H9 (cell line): ENCODE measurements at regions not wholly inside any gene's neighbourhood (a gene's known extent, or its start where the extent isn't known, plus 50 kb on each side); places are given as distances from the start of the nearest gene placed in this dataset.

Experiments used
- DNase-seq: peaks from one replicate; pipeline ENCODE4 v3.0.0-alpha.2; 2017
- H2AFZ ChIP-seq: one replicate; pipeline ENCODE4 v1.6.1; 2013; ENCODE audit warnings: mild to moderate bottlenecking, low read length, control low read depth, moderate library complexity
- H2AK5ac ChIP-seq: 2 replicates; pipeline ENCODE4 v1.6.1; 2013; ENCODE audit warnings: low read length, control low read depth, mixed read lengths; ENCODE audit not compliant: insufficient read length
- H2BK120ac ChIP-seq: one replicate; pipeline ENCODE4 v1.6.1; 2013; ENCODE audit warnings: low read depth, mild to moderate bottlenecking, low read length, control low read depth, inconsistent platforms; ENCODE audit not compliant: poor library complexity, severe bottlenecking
- H2BK12ac ChIP-seq: 2 replicates; pipeline ENCODE4 v1.6.1; 2013; ENCODE audit warnings: low read length, control low read depth, mixed read lengths, low read depth; ENCODE audit not compliant: insufficient read length
- H2BK15ac ChIP-seq: 2 replicates; pipeline ENCODE4 v1.6.1; 2013; ENCODE audit warnings: low read depth, low read length, control low read depth
- H2BK20ac ChIP-seq: one replicate; pipeline ENCODE4 v1.6.1; 2013; ENCODE audit warnings: low read depth, mild to moderate bottlenecking, low read length, control low read depth, inconsistent platforms; ENCODE audit not compliant: poor library complexity, severe bottlenecking
- H2BK5ac ChIP-seq: 2 replicates; pipeline ENCODE4 v1.6.1; 2013; ENCODE audit warnings: low read length, control low read depth, mixed read lengths; ENCODE audit not compliant: insufficient read length
- H3K14ac ChIP-seq: 2 replicates; pipeline ENCODE4 v1.6.1; 2013; ENCODE audit warnings: low read length, control low read depth; ENCODE audit not compliant: insufficient read depth
- H3K18ac ChIP-seq: 2 replicates; pipeline ENCODE4 v1.6.1; 2013; ENCODE audit warnings: low read depth, mild to moderate bottlenecking, mixed read lengths, low read length, control low read depth; ENCODE audit not compliant: insufficient read length
- H3K23ac ChIP-seq: 2 replicates; pipeline ENCODE4 v1.6.1; 2013; ENCODE audit warnings: low read length, control low read depth, mixed read lengths, low read depth; ENCODE audit not compliant: insufficient read length
- H3K23me2 ChIP-seq: 2 replicates; pipeline ENCODE4 v1.6.1; 2013; ENCODE audit warnings: low read depth, mild to moderate bottlenecking, mixed read lengths, low read length, control low read depth; ENCODE audit not compliant: insufficient read length, poor library complexity, severe bottlenecking
- H3K27ac ChIP-seq: 2 replicates; pipeline ENCODE4 v1.5.1; 2013; ENCODE audit warnings: low read length, control low read depth, mixed read lengths, low read depth; ENCODE audit not compliant: insufficient read length
- H3K27me3 ChIP-seq: 2 replicates; pipeline ENCODE4 v1.6.1; 2013; ENCODE audit warnings: low read length, control low read depth, inconsistent platforms; ENCODE audit not compliant: insufficient read depth
- H3K4ac ChIP-seq: 2 replicates; pipeline ENCODE4 v1.6.1; 2013; ENCODE audit warnings: low read depth, mild to moderate bottlenecking, control low read depth, inconsistent platforms, low read length, moderate library complexity
- H3K4me1 ChIP-seq: 2 replicates; pipeline ENCODE4 v1.6.1; 2013; ENCODE audit warnings: low read length, control low read depth, inconsistent platforms; ENCODE audit not compliant: insufficient read depth
- H3K4me2 ChIP-seq: 2 replicates; pipeline ENCODE4 v1.6.1; 2013; ENCODE audit warnings: low read length, control low read depth, mixed read lengths; ENCODE audit not compliant: insufficient read length, insufficient read depth
- H3K56ac ChIP-seq: 2 replicates; pipeline ENCODE4 v1.6.1; 2013; ENCODE audit warnings: low read depth, mild to moderate bottlenecking, mixed read lengths, low read length, control low read depth; ENCODE audit not compliant: insufficient read length
- H3K79me1 ChIP-seq: 2 replicates; pipeline ENCODE4 v1.6.1; 2013; ENCODE audit warnings: low read depth, mild to moderate bottlenecking, moderate library complexity, low read length, control low read depth, inconsistent platforms; ENCODE audit not compliant: insufficient read depth, poor library complexity, severe bottlenecking
- H3K79me2 ChIP-seq: 2 replicates; pipeline ENCODE4 v1.6.1; 2013; ENCODE audit warnings: low read length, control low read depth, inconsistent platforms; ENCODE audit not compliant: insufficient read depth
- H3K9ac ChIP-seq: 2 replicates; pipeline ENCODE4 v1.6.1; 2013; ENCODE audit warnings: low read length, control low read depth, mixed read lengths; ENCODE audit not compliant: insufficient read length; ENCODE audit errors: extremely low read depth
- H3K9me3 ChIP-seq: one replicate; pipeline ENCODE4 v1.6.1; 2013; ENCODE audit warnings: low read depth, low read length, inconsistent platforms; ENCODE audit not compliant: control insufficient read depth
- H3T11ph ChIP-seq: one replicate; pipeline ENCODE4 v1.6.1; 2013; ENCODE audit warnings: mild to moderate bottlenecking, low read length, control low read depth, inconsistent platforms
- H4K20me1 ChIP-seq: one replicate; pipeline ENCODE4 v1.6.1; 2013; ENCODE audit not compliant: control insufficient read depth, insufficient read length, insufficient read depth
- H4K5ac ChIP-seq: 2 replicates; pipeline ENCODE4 v1.6.1; 2013; ENCODE audit warnings: low read depth, mild to moderate bottlenecking, mixed read lengths, low read length, control low read depth; ENCODE audit not compliant: insufficient read length
- H4K8ac ChIP-seq: replicated peaks from 2 replicates; pipeline ENCODE4 v1.6.1; 2013; ENCODE audit warnings: low read length, control low read depth, mixed read lengths, low read depth; ENCODE audit not compliant: insufficient read length
- H4K91ac ChIP-seq: 2 replicates; pipeline ENCODE4 v1.6.1; 2013; ENCODE audit warnings: low read depth, mild to moderate bottlenecking, moderate library complexity, mixed read lengths, low read length, control low read depth; ENCODE audit not compliant: insufficient read length
- H3K27ac Mint-ChIP-seq, 3 experiments: 2 replicates in 2 of 3; 3 replicates in 1 of 3; pipeline ENCODE4 v1.8.0; 2020 to 2021; ENCODE audit warnings: mixed read lengths in 3 of 3, mild to moderate bottlenecking in 1 of 3, moderate library complexity in 1 of 3
- H3K27me3 Mint-ChIP-seq: 2 replicates; pipeline ENCODE4 v1.8.0; 2021; ENCODE audit warnings: low read depth, mild to moderate bottlenecking, moderate library complexity, mixed read lengths
- H3K36me3 Mint-ChIP-seq, 3 experiments: 2 replicates in 2 of 3; 3 replicates in 1 of 3; pipeline ENCODE4 v1.8.0; 2020 to 2021; ENCODE audit warnings: low read depth in 3 of 3, mixed read lengths in 3 of 3; ENCODE audit not compliant: insufficient read depth in 1 of 3
- H3K4me1 Mint-ChIP-seq, 2 experiments: 2 replicates each; pipeline ENCODE4 v1.8.0; 2020; ENCODE audit warnings: mixed read lengths in 2 of 2
- H3K4me3 Mint-ChIP-seq, 2 experiments: 2 replicates in 1 of 2; 3 replicates in 1 of 2; pipeline ENCODE4 v1.8.0; 2020 to 2021; ENCODE audit warnings: mild to moderate bottlenecking in 2 of 2, mixed read lengths in 2 of 2, moderate library complexity in 1 of 2
- H3K9me3 Mint-ChIP-seq, 2 experiments: 2 replicates in 1 of 2; 3 replicates in 1 of 2; pipeline ENCODE4 v1.8.0; 2020; ENCODE audit warnings: mild to moderate bottlenecking in 2 of 2, mixed read lengths in 2 of 2, moderate library complexity in 1 of 2
- CTCF ChIP-seq: fragments of 200-600 bp; sonication (generic); conservative IDR thresholded peaks from 3 replicates; pipeline ENCODE4 v1.8.0; 2021; ENCODE audit warnings: antibody characterized with exemption, mild to moderate bottlenecking
- whole genome bisulfite sequencing: extraction: QIAGEN DNeasy Blood & Tissue Kit; methylation state at CpG from one replicate; pipeline ENCODE4 v1.1.7; 2013; ENCODE audit warnings: missing lambda C conversion rate, low lambda C conversion rate, mixed read lengths; ENCODE audit not compliant: insufficient read length; ENCODE audit errors: extremely low coverage; 5-methylcytosine and 5-hydroxymethylcytosine counted together

DNA sequence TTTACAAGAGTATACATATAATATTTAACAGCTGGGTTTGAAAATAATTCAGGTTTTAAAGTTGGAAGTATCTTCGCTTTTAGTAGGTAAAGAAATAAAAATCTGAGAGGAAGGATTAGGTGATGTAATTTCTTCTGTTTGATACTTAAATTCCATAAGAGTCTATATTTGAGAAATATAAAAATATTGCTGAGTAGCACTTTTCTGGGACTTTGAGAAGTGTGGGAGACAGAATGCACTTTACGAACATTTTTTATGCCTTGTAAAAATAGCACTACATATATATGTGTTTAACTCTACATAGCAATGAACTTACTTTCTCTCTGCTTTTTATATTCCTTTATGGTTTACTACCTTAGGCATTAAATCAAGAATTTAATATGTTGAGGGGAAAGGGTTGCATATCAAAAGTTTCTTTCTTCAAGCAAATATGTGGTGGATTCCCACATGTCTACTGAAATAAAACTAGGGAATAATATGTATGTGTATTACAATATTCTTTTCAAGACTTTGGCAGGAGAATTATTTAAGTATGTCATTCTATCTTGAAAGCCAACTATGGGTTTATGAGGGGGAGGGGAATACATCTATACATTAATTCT is 266.7 kb upstream of the ADAMTS5 start:
- no peak overlapping the region for H3K4ac ChIP-seq
- no peak overlapping the region for H3K18ac ChIP-seq
- H3K27ac Mint-ChIP-seq, result no peak overlapping the region
- no peak overlapping the region for H3K4me3 Mint-ChIP-seq
- H2BK120ac ChIP-seq, result no peak overlapping the region
- no peaks in the 10 kb centered on the region for H3K27me3 Mint-ChIP-seq
- H3K27ac ChIP-seq, result no peak overlapping the region
- no peaks in the 10 kb centered on the region for H3K79me1 ChIP-seq
- no peaks in the 10 kb centered on the region for H4K20me1 ChIP-seq
- no peaks in the 10 kb centered on the region for H3K9me3 Mint-ChIP-seq
- DNase-seq, result no peak
- no peaks in the 10 kb centered on the region for H3K79me2 ChIP-seq
- no peak overlapping the region for H2AK5ac ChIP-seq
- H3K36me3 Mint-ChIP-seq, result no peaks in the 10 kb centered on the region
- H3K9ac ChIP-seq, result no peak overlapping the region
- H4K8ac ChIP-seq, result no peak overlapping the region
- H3K9me3 ChIP-seq, result no peaks in the 10 kb centered on the region
- H4K5ac ChIP-seq, result no peak overlapping the region
- no peak overlapping the region for H2BK20ac ChIP-seq
- no peaks in the 10 kb centered on the region for H3K4me1 Mint-ChIP-seq
- no peak overlapping the region for H2BK5ac ChIP-seq
- TF ChIP-seq CTCF, result no peak
- H3K4me2 ChIP-seq, result no peak overlapping the region
- H4K91ac ChIP-seq, result no peak overlapping the region
- WGBS, result no CpG with 5 or more reads among the region's 2 CpGs
- H3K56ac ChIP-seq, result no peak overlapping the region
- H3K23ac ChIP-seq, result no peak overlapping the region
- no peak overlapping the region for H2BK15ac ChIP-seq
- no peaks in the 10 kb centered on the region for H3K4me1 ChIP-seq
- H2BK12ac ChIP-seq, result no peak overlapping the region
- H3K23me2 ChIP-seq, result no peaks in the 10 kb centered on the region
- H2AFZ ChIP-seq, result no peak overlapping the region
- H3T11ph ChIP-seq, result no peak overlapping the region
- no peaks in the 10 kb centered on the region for H3K27me3 ChIP-seq
- no peak overlapping the region for H3K14ac ChIP-seq
